ENCODE measurements at regions not wholly inside any gene's neighbourhood (a gene's known extent, or its start where the extent isn't known, plus 50 kb on each side); places are given as distances from the start of the nearest gene placed in this dataset.

- TF ChIP-seq ZFP3 (CRISPR knock-in tag; IDR thresholded peaks at IDR 0.05) (no peak), ESRRG (CRISPR knock-in tag; IDR thresholded peaks at IDR 0.05) (no peak)
Observed at GRCh38 chr13:66076417-66076816, 1153.7 kb downstream of the PCDH9 start.
